ENCODE measurements at regions not wholly inside any gene's neighbourhood (a gene's known extent, or its start where the extent isn't known, plus 50 kb on each side); places are given as distances from the start of the nearest gene placed in this dataset.

GRCh38 chr6:141688916-141689315 is 443.8 kb upstream of the GJE1 start:
- intact Hi-C loops (cut with DNase I), result no loop called here

GRCh38 chr6:141685416-141685815 is 447.3 kb upstream of the GJE1 start:
- Histone ChIP-seq H3K4me3 (no peak overlapping the region), H3K27ac (no peak overlapping the region), H3K4me1 (no peaks in the 10 kb centered on the region), H3K27me3 (ENCODE audit: low read depth) (no peaks in the 10 kb centered on the region), H3K9me3 (no peaks in the 10 kb centered on the region), H3K36me3 (no peaks in the 10 kb centered on the region)
- DNase-seq, result no peak
- intact Hi-C loops (cut with DNase I), result no loop called here
- no peak for ATAC-seq
- no peak for TF ChIP-seq CTCF (IDR thresholded peaks at IDR 0.05)

More at GRCh38 chr6:141688916-141689315, 443.8 kb upstream of the GJE1 start:
- ATAC-seq, result no peak
- H3K4me3 ChIP-seq, result no peak overlapping the region
- TF ChIP-seq CTCF (IDR thresholded peaks at IDR 0.05), result no peak
- DNase-seq, result no peak
- no peaks in the 10 kb centered on the region for H3K27me3 ChIP-seq (ENCODE audit: low read depth)
- no peaks in the 10 kb centered on the region for H3K36me3 ChIP-seq
- H3K9me3 ChIP-seq, result no peaks in the 10 kb centered on the region
- H3K27ac ChIP-seq, result no peak overlapping the region
- no peaks in the 10 kb centered on the region for H3K4me1 ChIP-seq

GRCh38 chr6:141682391-141682790 is 450.3 kb upstream of the GJE1 start:
- intact Hi-C loops (cut with DNase I), result no loop called here
- H3K4me1 ChIP-seq, result no peaks in the 10 kb centered on the region
- H3K27ac ChIP-seq, result no peak overlapping the region
- no peaks in the 10 kb centered on the region for H3K9me3 ChIP-seq
- DNase-seq (no peak), ATAC-seq (no peak)
- no peaks in the 10 kb centered on the region for H3K27me3 ChIP-seq (ENCODE audit: low read depth)
- H3K36me3 ChIP-seq, result no peaks in the 10 kb centered on the region
- TF ChIP-seq CTCF (IDR thresholded peaks at IDR 0.05), result no peak
- H3K4me3 ChIP-seq, result no peak overlapping the region

GRCh38 chr6:141677598-141678211 is 455.0 kb upstream of the GJE1 start:
- no peaks in the 10 kb centered on the region for H3K4me1 ChIP-seq
- no peak for ATAC-seq
- no peaks in the 10 kb centered on the region for H3K9me3 ChIP-seq
- H3K27ac ChIP-seq, result no peak overlapping the region
- intact Hi-C loops (cut with DNase I), result no loop called here
- TF ChIP-seq CTCF (IDR thresholded peaks at IDR 0.05), result peak; percentile 39
- no peak overlapping the region for H3K4me3 ChIP-seq
- no peaks in the 10 kb centered on the region for H3K36me3 ChIP-seq
- no peaks in the 10 kb centered on the region for H3K27me3 ChIP-seq (ENCODE audit: low read depth)
- no peak for DNase-seq

GRCh38 chr6:141675957-141676356 is 456.8 kb upstream of the GJE1 start:
- Histone ChIP-seq H3K4me3 (no peak overlapping the region), H3K4me1 (no peaks in the 10 kb centered on the region), H3K27me3 (ENCODE audit: low read depth) (no peaks in the 10 kb centered on the region), H3K9me3 (no peaks in the 10 kb centered on the region), H3K36me3 (no peaks in the 10 kb centered on the region), H3K27ac (no peak overlapping the region)
- no peak for TF ChIP-seq CTCF (IDR thresholded peaks at IDR 0.05)
- intact Hi-C loops (cut with DNase I), result no loop called here
- ATAC-seq (no peak), DNase-seq (no peak)

Data from lower lobe of right lung (tissue), 2 donors.